Loucy (cell line): ENCODE measurements at regions not wholly inside any gene's neighbourhood (a gene's known extent, or its start where the extent isn't known, plus 50 kb on each side); places are given as distances from the start of the nearest gene placed in this dataset.

Source experiments
- CTCF ChIP-seq: fragments of 200-600 bp; sonication (generic); conservative IDR thresholded peaks from 2 replicates; pipeline ENCODE4 v1.5.1; 2014; ENCODE audit warnings: mild to moderate bottlenecking, antibody characterized with exemption, low read length
- EZH2phosphoT487 ChIP-seq: fragments of 200-600 bp; IDR thresholded peaks from 2 replicates; pipeline ENCODE4 v1.6.1; 2018; ENCODE audit warnings: antibody characterized with exemption, mild to moderate bottlenecking, moderate library complexity, borderline replicate concordance

- TF ChIP-seq CTCF (no peak), EZH2phosphoT487 (no peak)
These were observed 518.2 kb downstream of the BNC2 start for GRCh38 chr9:16352251-16352650.
